ENCODE measurements at regions not wholly inside any gene's neighbourhood (a gene's known extent, or its start where the extent isn't known, plus 50 kb on each side); places are given as distances from the start of the nearest gene placed in this dataset.
"Not testable (repeated sequence)": the region's sequence is repeated elsewhere in the genome, so short reads cannot be mapped to it uniquely, and the experiment has no call there.

- not testable (repeated sequence) for TF ChIP-seq CTCF (IDR thresholded peaks at IDR 0.05; ENCODE audit: low read length); EZH2 (optimal IDR thresholded peaks at IDR 0.05; ENCODE audit: low read depth, low read length)
Measured at GRCh38 chr10:106019559-106019958, 1144.9 kb downstream of the SORCS1 start.

Measured in MM.1S (cell line).